H9 (cell line): ENCODE measurements at regions not wholly inside any gene's neighbourhood (a gene's known extent, or its start where the extent isn't known, plus 50 kb on each side); places are given as distances from the start of the nearest gene placed in this dataset.

Source experiments
- DNase-seq: peaks from one replicate; pipeline ENCODE4 v3.0.0-alpha.2; 2017
- H2AFZ ChIP-seq: one replicate; pipeline ENCODE4 v1.6.1; 2013; ENCODE audit warnings: mild to moderate bottlenecking, low read length, control low read depth, moderate library complexity
- H2AK5ac ChIP-seq: 2 replicates; pipeline ENCODE4 v1.6.1; 2013; ENCODE audit warnings: low read length, control low read depth, mixed read lengths; ENCODE audit not compliant: insufficient read length
- H2BK120ac ChIP-seq: one replicate; pipeline ENCODE4 v1.6.1; 2013; ENCODE audit warnings: low read depth, mild to moderate bottlenecking, low read length, control low read depth, inconsistent platforms; ENCODE audit not compliant: poor library complexity, severe bottlenecking
- H2BK12ac ChIP-seq: 2 replicates; pipeline ENCODE4 v1.6.1; 2013; ENCODE audit warnings: low read length, control low read depth, mixed read lengths, low read depth; ENCODE audit not compliant: insufficient read length
- H2BK15ac ChIP-seq: 2 replicates; pipeline ENCODE4 v1.6.1; 2013; ENCODE audit warnings: low read depth, low read length, control low read depth
- H2BK20ac ChIP-seq: one replicate; pipeline ENCODE4 v1.6.1; 2013; ENCODE audit warnings: low read depth, mild to moderate bottlenecking, low read length, control low read depth, inconsistent platforms; ENCODE audit not compliant: poor library complexity, severe bottlenecking
- H2BK5ac ChIP-seq: 2 replicates; pipeline ENCODE4 v1.6.1; 2013; ENCODE audit warnings: low read length, control low read depth, mixed read lengths; ENCODE audit not compliant: insufficient read length
- H3K14ac ChIP-seq: 2 replicates; pipeline ENCODE4 v1.6.1; 2013; ENCODE audit warnings: low read length, control low read depth; ENCODE audit not compliant: insufficient read depth
- H3K18ac ChIP-seq: 2 replicates; pipeline ENCODE4 v1.6.1; 2013; ENCODE audit warnings: low read depth, mild to moderate bottlenecking, mixed read lengths, low read length, control low read depth; ENCODE audit not compliant: insufficient read length
- H3K23ac ChIP-seq: 2 replicates; pipeline ENCODE4 v1.6.1; 2013; ENCODE audit warnings: low read length, control low read depth, mixed read lengths, low read depth; ENCODE audit not compliant: insufficient read length
- H3K23me2 ChIP-seq: 2 replicates; pipeline ENCODE4 v1.6.1; 2013; ENCODE audit warnings: low read depth, mild to moderate bottlenecking, mixed read lengths, low read length, control low read depth; ENCODE audit not compliant: insufficient read length, poor library complexity, severe bottlenecking
- H3K27ac ChIP-seq: 2 replicates; pipeline ENCODE4 v1.5.1; 2013; ENCODE audit warnings: low read length, control low read depth, mixed read lengths, low read depth; ENCODE audit not compliant: insufficient read length
- H3K27me3 ChIP-seq: 2 replicates; pipeline ENCODE4 v1.6.1; 2013; ENCODE audit warnings: low read length, control low read depth, inconsistent platforms; ENCODE audit not compliant: insufficient read depth
- H3K4ac ChIP-seq: 2 replicates; pipeline ENCODE4 v1.6.1; 2013; ENCODE audit warnings: low read depth, mild to moderate bottlenecking, control low read depth, inconsistent platforms, low read length, moderate library complexity
- H3K4me1 ChIP-seq: 2 replicates; pipeline ENCODE4 v1.6.1; 2013; ENCODE audit warnings: low read length, control low read depth, inconsistent platforms; ENCODE audit not compliant: insufficient read depth
- H3K4me2 ChIP-seq: 2 replicates; pipeline ENCODE4 v1.6.1; 2013; ENCODE audit warnings: low read length, control low read depth, mixed read lengths; ENCODE audit not compliant: insufficient read length, insufficient read depth
- H3K56ac ChIP-seq: 2 replicates; pipeline ENCODE4 v1.6.1; 2013; ENCODE audit warnings: low read depth, mild to moderate bottlenecking, mixed read lengths, low read length, control low read depth; ENCODE audit not compliant: insufficient read length
- H3K79me1 ChIP-seq: 2 replicates; pipeline ENCODE4 v1.6.1; 2013; ENCODE audit warnings: low read depth, mild to moderate bottlenecking, moderate library complexity, low read length, control low read depth, inconsistent platforms; ENCODE audit not compliant: insufficient read depth, poor library complexity, severe bottlenecking
- H3K79me2 ChIP-seq: 2 replicates; pipeline ENCODE4 v1.6.1; 2013; ENCODE audit warnings: low read length, control low read depth, inconsistent platforms; ENCODE audit not compliant: insufficient read depth
- H3K9ac ChIP-seq: 2 replicates; pipeline ENCODE4 v1.6.1; 2013; ENCODE audit warnings: low read length, control low read depth, mixed read lengths; ENCODE audit not compliant: insufficient read length; ENCODE audit errors: extremely low read depth
- H3K9me3 ChIP-seq: one replicate; pipeline ENCODE4 v1.6.1; 2013; ENCODE audit warnings: low read depth, low read length, inconsistent platforms; ENCODE audit not compliant: control insufficient read depth
- H3T11ph ChIP-seq: one replicate; pipeline ENCODE4 v1.6.1; 2013; ENCODE audit warnings: mild to moderate bottlenecking, low read length, control low read depth, inconsistent platforms
- H4K20me1 ChIP-seq: one replicate; pipeline ENCODE4 v1.6.1; 2013; ENCODE audit not compliant: control insufficient read depth, insufficient read length, insufficient read depth
- H4K5ac ChIP-seq: 2 replicates; pipeline ENCODE4 v1.6.1; 2013; ENCODE audit warnings: low read depth, mild to moderate bottlenecking, mixed read lengths, low read length, control low read depth; ENCODE audit not compliant: insufficient read length
- H4K8ac ChIP-seq: replicated peaks from 2 replicates; pipeline ENCODE4 v1.6.1; 2013; ENCODE audit warnings: low read length, control low read depth, mixed read lengths, low read depth; ENCODE audit not compliant: insufficient read length
- H4K91ac ChIP-seq: 2 replicates; pipeline ENCODE4 v1.6.1; 2013; ENCODE audit warnings: low read depth, mild to moderate bottlenecking, moderate library complexity, mixed read lengths, low read length, control low read depth; ENCODE audit not compliant: insufficient read length
- H3K27ac Mint-ChIP-seq, 3 experiments: 2 replicates in 2 of 3; 3 replicates in 1 of 3; pipeline ENCODE4 v1.8.0; 2020 to 2021; ENCODE audit warnings: mixed read lengths in 3 of 3, mild to moderate bottlenecking in 1 of 3, moderate library complexity in 1 of 3
- H3K27me3 Mint-ChIP-seq: 2 replicates; pipeline ENCODE4 v1.8.0; 2021; ENCODE audit warnings: low read depth, mild to moderate bottlenecking, moderate library complexity, mixed read lengths
- H3K36me3 Mint-ChIP-seq, 3 experiments: 2 replicates in 2 of 3; 3 replicates in 1 of 3; pipeline ENCODE4 v1.8.0; 2020 to 2021; ENCODE audit warnings: low read depth in 3 of 3, mixed read lengths in 3 of 3; ENCODE audit not compliant: insufficient read depth in 1 of 3
- H3K4me1 Mint-ChIP-seq, 2 experiments: 2 replicates each; pipeline ENCODE4 v1.8.0; 2020; ENCODE audit warnings: mixed read lengths in 2 of 2
- H3K4me3 Mint-ChIP-seq, 2 experiments: 2 replicates in 1 of 2; 3 replicates in 1 of 2; pipeline ENCODE4 v1.8.0; 2020 to 2021; ENCODE audit warnings: mild to moderate bottlenecking in 2 of 2, mixed read lengths in 2 of 2, moderate library complexity in 1 of 2
- H3K9me3 Mint-ChIP-seq, 2 experiments: 2 replicates in 1 of 2; 3 replicates in 1 of 2; pipeline ENCODE4 v1.8.0; 2020; ENCODE audit warnings: mild to moderate bottlenecking in 2 of 2, mixed read lengths in 2 of 2, moderate library complexity in 1 of 2
- TF ChIP-seq, protein P1 (sequence below): fragments of 200-600 bp; sonication (generic); conservative IDR thresholded peaks from 3 replicates; pipeline ENCODE4 v1.8.0; 2021; ENCODE audit warnings: antibody characterized with exemption, mild to moderate bottlenecking

- Mint-ChIP-seq H3K27ac (no peak overlapping the region), H3K4me3 (no peak overlapping the region), H3K27me3 (no peaks in the 10 kb centered on the region), H3K9me3 (no peaks in the 10 kb centered on the region), H3K36me3 (no peaks in the 10 kb centered on the region), H3K4me1 (peaks cover 10 to 12% of the 10 kb centered on the region in 2 experiments)
- no peak overlapping the region for H2BK20ac ChIP-seq
- DNase-seq = no peak
- no peak overlapping the region for H4K5ac ChIP-seq
- H4K8ac ChIP-seq = no peak overlapping the region
- H3K56ac ChIP-seq = no peak overlapping the region
- no peaks in the 10 kb centered on the region for H3K27me3 ChIP-seq
- no peak overlapping the region for H3K23ac ChIP-seq
- H3K4me2 ChIP-seq = no peak overlapping the region
- H3K9ac ChIP-seq = no peak overlapping the region
- H2BK120ac ChIP-seq = no peak overlapping the region
- no peak overlapping the region for H2BK12ac ChIP-seq
- H2AK5ac ChIP-seq = no peak overlapping the region
- H3K18ac ChIP-seq = no peak overlapping the region
- H4K20me1 ChIP-seq = no peaks in the 10 kb centered on the region
- no peak overlapping the region for H3K4ac ChIP-seq
- no peak overlapping the region for H2AFZ ChIP-seq
- H3K14ac ChIP-seq = no peak overlapping the region
- no peak overlapping the region for H2BK15ac ChIP-seq
- no peaks in the 10 kb centered on the region for H3K23me2 ChIP-seq
- H2BK5ac ChIP-seq = no peak overlapping the region
- no peaks in the 10 kb centered on the region for H3K9me3 ChIP-seq
- TF ChIP-seq, protein P1, sequence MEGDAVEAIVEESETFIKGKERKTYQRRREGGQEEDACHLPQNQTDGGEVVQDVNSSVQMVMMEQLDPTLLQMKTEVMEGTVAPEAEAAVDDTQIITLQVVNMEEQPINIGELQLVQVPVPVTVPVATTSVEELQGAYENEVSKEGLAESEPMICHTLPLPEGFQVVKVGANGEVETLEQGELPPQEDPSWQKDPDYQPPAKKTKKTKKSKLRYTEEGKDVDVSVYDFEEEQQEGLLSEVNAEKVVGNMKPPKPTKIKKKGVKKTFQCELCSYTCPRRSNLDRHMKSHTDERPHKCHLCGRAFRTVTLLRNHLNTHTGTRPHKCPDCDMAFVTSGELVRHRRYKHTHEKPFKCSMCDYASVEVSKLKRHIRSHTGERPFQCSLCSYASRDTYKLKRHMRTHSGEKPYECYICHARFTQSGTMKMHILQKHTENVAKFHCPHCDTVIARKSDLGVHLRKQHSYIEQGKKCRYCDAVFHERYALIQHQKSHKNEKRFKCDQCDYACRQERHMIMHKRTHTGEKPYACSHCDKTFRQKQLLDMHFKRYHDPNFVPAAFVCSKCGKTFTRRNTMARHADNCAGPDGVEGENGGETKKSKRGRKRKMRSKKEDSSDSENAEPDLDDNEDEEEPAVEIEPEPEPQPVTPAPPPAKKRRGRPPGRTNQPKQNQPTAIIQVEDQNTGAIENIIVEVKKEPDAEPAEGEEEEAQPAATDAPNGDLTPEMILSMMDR = no peak
- no peaks in the 10 kb centered on the region for H3K79me2 ChIP-seq
- H3K27ac ChIP-seq = no peak overlapping the region
- H3K79me1 ChIP-seq = no peaks in the 10 kb centered on the region
- peaks cover 2% of the 10 kb centered on the region; the same call in 1 of the 2 replicates for H3K4me1 ChIP-seq
- H4K91ac ChIP-seq = no peak overlapping the region
- no peak overlapping the region for H3T11ph ChIP-seq
These were observed 260.5 kb upstream of the ANXA10 start for GRCh38 chr4:167831855-167832254.
